AG09309 (cell line): ENCODE measurements at regions not wholly inside any gene's neighbourhood (a gene's known extent, or its start where the extent isn't known, plus 50 kb on each side); places are given as distances from the start of the nearest gene placed in this dataset.
A peak's percentile ranks its signal among the peaks of the same experiment; 100 is the strongest.

Experiments
- DNase-seq: peaks from one replicate; pipeline ENCODE4 v3.0.0-alpha.2; 2010; ENCODE audit warnings: low read depth
- H3K4me3 ChIP-seq: 2 replicates; pipeline ENCODE4 v1.5.1; 2011; ENCODE audit warnings: mild to moderate bottlenecking, low read depth, low read length, moderate library complexity; ENCODE audit not compliant: control insufficient read depth
- CTCF ChIP-seq: IDR thresholded peaks from 2 replicates; pipeline ENCODE4 v1.5.1; 2011; ENCODE audit warnings: mild to moderate bottlenecking, low read depth, low read length, inconsistent platforms; ENCODE audit not compliant: insufficient read depth, control insufficient read depth; ENCODE audit errors: missing control alignments

DNA sequence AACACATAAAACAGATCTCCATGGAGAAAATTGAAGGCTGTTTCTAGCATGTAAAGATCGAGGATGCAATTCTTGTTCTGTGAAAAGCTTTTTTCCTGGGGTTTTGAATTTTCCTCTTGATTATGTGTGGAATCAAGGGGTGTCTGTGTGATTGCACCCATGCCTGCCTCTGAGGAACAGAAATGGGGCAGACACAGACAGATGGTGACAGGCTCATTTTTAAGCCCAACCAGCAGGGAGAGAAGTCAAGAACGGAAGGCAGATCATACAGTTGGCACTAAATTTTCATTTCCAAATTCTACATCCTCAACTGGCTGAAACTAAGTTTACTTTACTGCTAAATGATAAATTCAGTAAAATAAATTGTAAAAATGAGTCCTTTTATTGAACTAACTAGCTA lies 1037.7 kb upstream of the KLHL29 start:
- H3K4me3 ChIP-seq, result no peak overlapping the region
- DNase-seq, result no peak

DNA sequence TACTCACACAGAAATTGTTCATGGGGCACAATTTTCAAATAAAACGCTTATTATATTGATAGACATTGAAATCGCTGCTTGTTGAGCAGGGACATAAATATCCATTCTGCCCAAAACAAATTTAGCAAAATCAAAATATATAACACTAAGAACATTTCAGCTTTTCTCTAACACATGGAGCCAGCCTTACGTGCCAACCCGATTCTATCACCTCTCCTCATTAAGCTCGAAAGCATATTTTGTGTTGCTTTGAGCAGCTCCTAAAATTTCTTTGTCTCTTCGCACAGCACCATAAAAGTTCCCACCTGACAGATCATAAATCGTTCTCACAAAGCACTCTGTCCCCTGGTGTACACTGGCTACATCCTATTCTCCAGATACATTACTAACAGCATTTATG lies 1034.4 kb upstream of the KLHL29 start:
- no peak for TF ChIP-seq CTCF
- H3K4me3 ChIP-seq, result no peak overlapping the region
- no peak for DNase-seq

More for the DNA sequence above, 1037.7 kb upstream of the KLHL29 start:
- no peak for TF ChIP-seq CTCF

GRCh38 chr2:22355816-22356433 lies 1029.1 kb upstream of the KLHL29 start:
- peak; percentile 45 for TF ChIP-seq CTCF
- H3K4me3 ChIP-seq, result no peak overlapping the region
- no peak for DNase-seq

- no peak for TF ChIP-seq CTCF
- H3K4me3 ChIP-seq, result no peak overlapping the region
- DNase-seq, result no peak
Measured at GRCh38 chr2:22359071-22359672, 1025.8 kb upstream of the KLHL29 start.

DNA sequence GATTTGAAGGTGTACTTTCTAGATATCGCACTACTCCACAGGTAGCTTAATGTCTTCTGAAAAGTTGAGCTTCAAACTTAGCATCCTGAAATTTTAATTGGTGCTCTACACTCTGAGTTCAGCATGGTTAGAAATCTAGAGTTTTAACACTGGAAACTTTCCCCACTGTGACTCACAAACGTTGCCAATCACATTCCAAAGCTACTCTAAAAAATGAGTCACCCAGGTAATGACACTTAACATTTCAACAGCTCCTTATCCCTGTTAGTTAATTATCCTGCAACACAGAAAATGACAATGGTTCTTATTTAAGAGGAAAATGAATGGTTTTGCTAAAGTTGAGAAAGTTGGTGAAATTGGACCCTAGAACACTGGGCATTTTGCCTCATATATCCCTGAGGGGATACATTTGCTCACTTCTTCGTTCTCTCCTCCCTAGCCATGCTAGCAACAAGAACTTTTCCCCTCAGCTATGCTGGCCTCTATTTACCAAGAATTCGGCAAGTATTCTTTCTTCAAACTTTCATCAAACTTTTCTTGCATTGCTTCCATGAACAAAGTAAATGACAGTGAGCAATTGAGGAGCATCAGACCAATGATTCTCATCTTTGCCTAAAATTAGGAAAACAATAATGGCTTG lies 1024.1 kb upstream of the KLHL29 start:
- no peak overlapping the region for H3K4me3 ChIP-seq
- DNase-seq, result no peak
- TF ChIP-seq CTCF, result no peak

- no peak for DNase-seq
- H3K4me3 ChIP-seq, result no peak overlapping the region
- TF ChIP-seq CTCF, result no peak
Measured at GRCh38 chr2:22361571-22361970, 1023.4 kb upstream of the KLHL29 start.

- DNase-seq, result no peak
- no peak for TF ChIP-seq CTCF
- H3K4me3 ChIP-seq, result no peak overlapping the region
Measured at GRCh38 chr2:22375096-22375495, 1009.9 kb upstream of the KLHL29 start.
